ENCODE measurements at regions not wholly inside any gene's neighbourhood (a gene's known extent, or its start where the extent isn't known, plus 50 kb on each side); places are given as distances from the start of the nearest gene placed in this dataset.

DNA sequence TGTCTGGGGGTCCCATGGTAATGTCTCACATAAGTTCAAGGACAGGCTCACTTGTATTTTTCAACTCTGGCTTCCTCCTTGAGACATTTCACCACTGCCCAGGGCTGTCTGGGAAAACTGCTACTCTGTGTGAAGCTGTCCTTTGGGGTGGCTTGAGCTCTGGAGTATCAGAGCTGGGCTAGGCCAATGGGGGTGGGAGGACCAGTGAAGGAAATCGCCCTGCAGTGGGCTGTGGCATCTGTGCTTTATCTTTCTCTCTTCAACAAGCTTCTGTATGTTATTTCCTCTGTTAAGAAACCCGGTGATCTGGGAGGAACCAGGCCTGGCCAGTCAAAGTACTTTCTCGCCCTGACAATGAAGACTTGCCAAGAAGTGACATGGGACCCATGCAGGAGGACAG lies 87.4 kb downstream of the SMIM20 start:
- peaks cover 12% of the 10 kb centered on the region for H3K9me3 Mint-ChIP-seq (ENCODE audit: unreplicated experiment)
- no peaks in the 10 kb centered on the region for H3K4me1 ChIP-seq
- TF ChIP-seq, protein P1, sequence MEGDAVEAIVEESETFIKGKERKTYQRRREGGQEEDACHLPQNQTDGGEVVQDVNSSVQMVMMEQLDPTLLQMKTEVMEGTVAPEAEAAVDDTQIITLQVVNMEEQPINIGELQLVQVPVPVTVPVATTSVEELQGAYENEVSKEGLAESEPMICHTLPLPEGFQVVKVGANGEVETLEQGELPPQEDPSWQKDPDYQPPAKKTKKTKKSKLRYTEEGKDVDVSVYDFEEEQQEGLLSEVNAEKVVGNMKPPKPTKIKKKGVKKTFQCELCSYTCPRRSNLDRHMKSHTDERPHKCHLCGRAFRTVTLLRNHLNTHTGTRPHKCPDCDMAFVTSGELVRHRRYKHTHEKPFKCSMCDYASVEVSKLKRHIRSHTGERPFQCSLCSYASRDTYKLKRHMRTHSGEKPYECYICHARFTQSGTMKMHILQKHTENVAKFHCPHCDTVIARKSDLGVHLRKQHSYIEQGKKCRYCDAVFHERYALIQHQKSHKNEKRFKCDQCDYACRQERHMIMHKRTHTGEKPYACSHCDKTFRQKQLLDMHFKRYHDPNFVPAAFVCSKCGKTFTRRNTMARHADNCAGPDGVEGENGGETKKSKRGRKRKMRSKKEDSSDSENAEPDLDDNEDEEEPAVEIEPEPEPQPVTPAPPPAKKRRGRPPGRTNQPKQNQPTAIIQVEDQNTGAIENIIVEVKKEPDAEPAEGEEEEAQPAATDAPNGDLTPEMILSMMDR (IDR thresholded peaks at IDR 0.05; ENCODE audit: insufficient read depth in 1 of 2, low read depth in 1 of 2, low read length in 1 of 2, severe bottlenecking in 1 of 2, unreplicated experiment in 1 of 2), result no peak
- DNase-seq, result no peak
- CTCF ChIA-PET, result no interaction called here
- peaks cover 4% of the 10 kb centered on the region; the same call in 1 of the 2 replicates for H3K9me3 ChIP-seq
- intact Hi-C loops (cut with micrococcal nuclease; ENCODE audit: unreplicated experiment), result no loop called here
- H3K4me3 Mint-ChIP-seq (ENCODE audit: unreplicated experiment), result no peak overlapping the region
- no peaks in the 10 kb centered on the region for H3K36me3 Mint-ChIP-seq (ENCODE audit: insufficient read depth, unreplicated experiment)
- no peaks in the 10 kb centered on the region for H3K4me1 Mint-ChIP-seq (ENCODE audit: low read depth, unreplicated experiment)
- no peaks in the 10 kb centered on the region for H3K27me3 ChIP-seq (replicated peaks; ENCODE audit: control insufficient read depth, insufficient read depth, low read length)
- POLR2A ChIA-PET, result no interaction called here
- H3K27ac Mint-ChIP-seq (ENCODE audit: unreplicated experiment), result no peak overlapping the region
- BruUV-seq (replicated peaks), result no TSS peak
- no peaks in the 10 kb centered on the region for H3K27me3 Mint-ChIP-seq (ENCODE audit: insufficient read depth, unreplicated experiment)
- H3K4me3 ChIP-seq (ENCODE audit: low read depth, low read length), result no peak overlapping the region
- no peaks in the 10 kb centered on the region for H3K36me3 ChIP-seq (ENCODE audit: control insufficient read depth, insufficient read depth, low read length)

DNA sequence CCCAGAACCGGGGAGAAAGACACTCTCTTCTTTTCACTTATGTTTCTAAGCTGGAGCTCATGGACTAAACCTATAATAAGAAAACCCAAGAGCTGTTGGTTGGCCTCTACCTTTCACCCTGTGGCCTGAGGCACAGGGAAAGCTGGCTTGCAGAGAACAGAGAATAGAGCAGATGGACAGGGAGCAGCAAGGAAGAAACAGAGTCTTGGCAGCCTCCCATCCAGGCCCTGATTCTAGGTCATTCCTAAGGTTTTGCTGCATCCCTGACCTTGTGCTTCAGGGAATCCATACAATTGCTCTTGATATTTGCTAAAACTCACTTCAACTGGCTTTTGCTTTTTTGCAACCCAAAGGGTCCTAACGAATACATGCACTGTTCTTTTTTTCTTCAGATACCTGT lies 87.8 kb downstream of the SMIM20 start:
- Mint-ChIP-seq H3K27ac (ENCODE audit: unreplicated experiment) (no peak overlapping the region), H3K9me3 (ENCODE audit: unreplicated experiment) (peaks cover 12% of the 10 kb centered on the region), H3K27me3 (ENCODE audit: insufficient read depth, unreplicated experiment) (no peaks in the 10 kb centered on the region), H3K36me3 (ENCODE audit: insufficient read depth, unreplicated experiment) (no peaks in the 10 kb centered on the region), H3K4me1 (ENCODE audit: low read depth, unreplicated experiment) (no peaks in the 10 kb centered on the region), H3K4me3 (ENCODE audit: unreplicated experiment) (no peak overlapping the region)
- H3K27me3 ChIP-seq (replicated peaks; ENCODE audit: control insufficient read depth, insufficient read depth, low read length), result no peaks in the 10 kb centered on the region
- no peaks in the 10 kb centered on the region for H3K36me3 ChIP-seq (ENCODE audit: control insufficient read depth, insufficient read depth, low read length)
- intact Hi-C loops (cut with micrococcal nuclease; ENCODE audit: unreplicated experiment), result no loop called here
- no peak overlapping the region for H3K4me3 ChIP-seq (ENCODE audit: low read depth, low read length)
- H3K9me3 ChIP-seq, result peaks cover 4% of the 10 kb centered on the region; the same call in 1 of the 2 replicates
- ChIA-PET POLR2A (no interaction called here), CTCF (no interaction called here)
- no peaks in the 10 kb centered on the region for H3K4me1 ChIP-seq
- DNase-seq, result no peak
- no TSS peak for BruUV-seq (replicated peaks)
- TF ChIP-seq, protein P1 (IDR thresholded peaks at IDR 0.05; ENCODE audit: insufficient read depth in 1 of 2, low read depth in 1 of 2, low read length in 1 of 2, severe bottlenecking in 1 of 2, unreplicated experiment in 1 of 2), result no peak

DNA sequence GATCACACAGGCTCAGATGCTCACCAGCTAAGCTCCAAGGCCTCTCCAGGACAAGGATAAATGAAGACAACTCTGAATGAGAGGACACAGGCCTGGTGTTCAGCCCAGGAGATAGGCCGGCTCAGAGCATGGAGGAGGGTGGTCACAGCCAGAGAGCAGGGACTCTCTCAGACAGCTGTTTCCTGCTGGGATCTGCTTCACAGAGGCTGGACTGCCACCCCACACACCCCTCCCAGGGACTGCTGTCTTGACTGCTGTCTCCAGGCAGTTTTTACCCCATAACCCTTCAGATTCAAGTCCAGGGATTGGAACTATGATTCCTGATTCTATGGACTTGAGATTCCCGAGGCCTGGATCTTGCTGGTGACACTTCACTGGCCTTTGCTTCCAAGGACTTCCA lies 89.0 kb downstream of the SMIM20 start:
- Histone ChIP-seq H3K4me3 (ENCODE audit: low read depth, low read length) (no peak overlapping the region), H3K36me3 (ENCODE audit: control insufficient read depth, insufficient read depth, low read length) (no peaks in the 10 kb centered on the region), H3K4me1 (no peaks in the 10 kb centered on the region), H3K27me3 (replicated peaks; ENCODE audit: control insufficient read depth, insufficient read depth, low read length) (no peaks in the 10 kb centered on the region), H3K9me3 (peaks cover 4% of the 10 kb centered on the region; the same call in 1 of the 2 replicates)
- intact Hi-C loops (cut with micrococcal nuclease; ENCODE audit: unreplicated experiment), result no loop called here
- Mint-ChIP-seq H3K4me3 (ENCODE audit: unreplicated experiment) (no peak overlapping the region), H3K27me3 (ENCODE audit: insufficient read depth, unreplicated experiment) (no peaks in the 10 kb centered on the region), H3K27ac (ENCODE audit: unreplicated experiment) (no peak overlapping the region), H3K36me3 (ENCODE audit: insufficient read depth, unreplicated experiment) (no peaks in the 10 kb centered on the region), H3K4me1 (ENCODE audit: low read depth, unreplicated experiment) (no peaks in the 10 kb centered on the region), H3K9me3 (ENCODE audit: unreplicated experiment) (peaks cover 12% of the 10 kb centered on the region)
- ChIA-PET CTCF (no interaction called here), POLR2A (no interaction called here)
- no peak for DNase-seq
- TF ChIP-seq, protein P1 (IDR thresholded peaks at IDR 0.05; ENCODE audit: insufficient read depth in 1 of 2, low read depth in 1 of 2, low read length in 1 of 2, severe bottlenecking in 1 of 2, unreplicated experiment in 1 of 2), result no peak
- no TSS peak for BruUV-seq (replicated peaks)
